T-helper 2 cell treated with Interferon-gamma antibody and Interleukin-4, amounts not matched to agents 100 ng/mL and 5 ng/mL, for 36 hours (primary cell): ENCODE measurements at regions not wholly inside any gene's neighbourhood (a gene's known extent, or its start where the extent isn't known, plus 50 kb on each side); places are given as distances from the start of the nearest gene placed in this dataset.

ENCODE experiments used
- intact Hi-C: fragments of 100-400 bp; cut with micrococcal nuclease; formaldehyde crosslinking; loops from one replicate; pipeline ENCODE4 v1.15.1; 2023

DNA sequence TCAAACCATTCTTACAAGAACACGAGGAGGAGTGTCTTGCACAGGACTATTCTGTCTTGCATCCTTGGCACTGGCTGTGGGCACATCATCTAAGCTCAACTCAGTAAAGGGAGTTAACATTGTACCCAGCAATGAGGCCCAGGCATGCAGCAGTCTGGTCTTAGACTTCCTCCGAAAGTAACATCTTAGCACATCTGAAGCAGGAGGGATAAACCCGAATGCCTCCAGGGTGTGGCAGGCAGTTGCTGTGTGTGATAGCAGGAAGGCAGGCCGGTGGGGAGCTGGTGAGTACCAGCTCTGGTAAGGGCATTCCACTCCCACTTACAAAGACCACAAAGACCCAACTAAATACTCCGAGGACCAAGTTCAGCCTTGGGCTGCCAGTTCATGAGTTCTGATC is 206.3 kb downstream of the TSN start:
- intact Hi-C loops, result no loop called here

GRCh38 chr2:121965661-121966060 is 210.2 kb downstream of the TSN start:
- intact Hi-C loops, result no loop called here

GRCh38 chr2:121966663-121967062 is 211.2 kb downstream of the TSN start:
- intact Hi-C loops, result no loop called here

DNA sequence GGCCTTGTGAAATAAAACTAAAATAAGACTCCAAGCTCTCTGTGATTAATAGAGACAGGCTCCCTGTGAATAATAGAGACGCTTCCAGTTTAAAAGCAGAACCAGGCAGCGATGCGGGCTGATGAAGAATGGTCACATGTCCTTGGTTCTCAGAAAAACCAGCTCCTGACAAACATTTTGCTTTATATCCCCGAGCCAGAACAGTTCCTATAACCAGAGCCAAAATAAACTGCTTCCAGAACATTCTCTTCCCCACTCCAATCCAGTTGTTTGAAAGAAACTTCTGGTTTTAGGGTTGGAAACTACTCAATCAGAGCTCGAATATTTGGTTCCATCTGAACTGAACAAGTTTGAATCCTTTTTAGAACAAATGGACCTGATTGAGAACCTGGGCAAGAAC is 213.7 kb downstream of the TSN start:
- intact Hi-C loops, result no loop called here

DNA sequence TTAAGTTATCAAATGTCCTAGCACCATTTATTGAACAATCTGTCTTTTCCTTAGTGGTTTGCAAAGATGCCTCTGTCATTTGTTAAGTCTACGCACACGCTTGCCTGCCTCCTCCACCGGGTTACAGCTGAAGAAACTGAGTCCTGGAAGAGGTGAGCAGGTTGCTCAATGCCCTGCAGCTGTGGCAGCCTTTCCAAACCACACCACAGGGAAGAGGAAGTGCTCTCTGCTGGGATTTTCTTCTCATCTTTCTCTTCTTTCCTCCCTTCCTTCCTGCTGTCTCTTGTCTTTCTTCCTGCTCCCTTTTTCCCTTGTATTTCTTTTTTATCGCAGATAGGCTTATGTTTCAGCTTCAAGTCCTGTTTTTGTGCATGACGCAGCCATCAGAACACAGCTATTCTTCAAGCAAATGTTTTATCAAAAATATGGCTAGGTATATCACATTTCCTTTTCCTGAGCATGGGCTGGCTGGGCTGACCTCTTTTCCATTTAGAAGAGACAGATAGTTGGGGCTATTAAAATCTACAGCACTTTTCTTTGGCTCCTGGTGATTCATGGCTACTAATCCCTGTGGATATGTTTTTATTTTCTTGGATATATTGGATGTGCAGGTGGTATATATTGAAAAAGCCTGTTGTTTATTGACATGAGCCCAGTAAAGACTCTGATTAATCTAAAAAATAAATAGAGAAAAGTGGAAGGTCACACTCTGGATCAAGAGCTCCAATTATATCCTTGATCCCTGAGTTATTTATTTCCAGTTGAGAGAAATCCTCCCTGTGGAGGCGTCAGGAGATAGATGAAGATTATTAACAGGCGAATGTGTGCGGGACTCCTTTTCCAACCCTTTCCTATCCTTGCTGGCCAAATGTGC is 214.6 kb downstream of the TSN start:
- intact Hi-C loops, result no loop called here

GRCh38 chr2:121972203-121972602 is 216.8 kb downstream of the TSN start:
- intact Hi-C loops, result no loop called here

DNA sequence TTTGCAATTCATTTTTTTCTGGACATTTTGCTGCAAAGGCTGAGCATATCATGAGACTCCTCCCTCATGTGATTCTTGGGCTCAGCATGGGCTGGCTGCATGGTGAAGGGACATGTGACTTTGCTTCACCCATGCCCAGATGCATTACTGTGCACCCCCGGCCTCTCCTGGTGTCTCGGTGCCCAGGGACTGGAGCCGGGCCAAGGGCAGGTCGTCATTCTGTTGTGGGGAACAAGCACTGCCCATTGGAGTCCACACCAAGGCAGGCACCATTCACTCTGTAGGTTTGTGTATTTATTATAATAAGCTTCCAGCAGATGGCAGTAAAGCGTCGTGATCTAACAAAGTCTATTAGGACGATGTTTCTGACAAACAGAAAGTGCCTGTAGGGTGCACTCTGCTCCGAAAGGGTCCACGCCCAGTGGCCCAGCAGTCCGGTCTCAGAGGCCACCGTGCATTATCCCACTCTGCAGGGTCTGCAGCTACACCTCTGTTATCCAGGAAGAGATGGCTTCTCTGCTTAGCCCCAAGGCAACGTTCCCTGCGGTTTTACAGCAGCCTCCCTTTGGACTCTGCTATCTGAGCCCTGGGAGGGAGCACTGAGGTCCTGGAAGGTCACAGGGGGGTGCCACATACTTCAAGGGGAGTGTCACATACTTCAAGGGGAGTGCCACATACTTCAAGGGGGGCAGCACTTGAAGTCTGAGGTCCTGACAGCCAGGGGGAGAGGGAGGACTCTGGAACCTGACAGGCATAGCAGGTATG is 219.6 kb downstream of the TSN start:
- intact Hi-C loops, result loop anchor here (5.0 kb wide), 1 partner anchor 443 kb away; the partner anchor contains the start of gene RNU4ATAC

DNA sequence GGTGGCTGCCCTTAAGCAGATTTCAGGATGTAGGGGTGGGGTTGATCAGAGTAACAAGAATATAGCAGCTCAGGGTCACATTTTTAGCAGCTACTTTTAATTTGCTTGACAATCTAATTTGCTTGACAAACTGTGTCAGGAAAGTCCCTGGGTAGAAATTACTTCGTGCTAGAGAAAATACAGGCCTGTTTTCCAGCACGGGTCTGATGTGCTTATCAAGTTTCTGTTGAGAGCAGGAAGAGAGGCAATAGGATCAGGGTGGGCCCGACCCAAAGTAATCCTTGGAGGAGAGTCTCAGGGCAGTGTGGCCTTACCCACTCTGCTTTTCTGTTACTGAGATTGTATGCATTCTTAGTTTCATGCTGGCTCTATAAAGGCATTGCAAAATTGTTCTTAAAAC is 221.5 kb downstream of the TSN start:
- intact Hi-C loops, result loop anchor here (5.0 kb wide), 1 partner anchor 445 kb away; the partner anchor contains the start of gene RNU4ATAC

DNA sequence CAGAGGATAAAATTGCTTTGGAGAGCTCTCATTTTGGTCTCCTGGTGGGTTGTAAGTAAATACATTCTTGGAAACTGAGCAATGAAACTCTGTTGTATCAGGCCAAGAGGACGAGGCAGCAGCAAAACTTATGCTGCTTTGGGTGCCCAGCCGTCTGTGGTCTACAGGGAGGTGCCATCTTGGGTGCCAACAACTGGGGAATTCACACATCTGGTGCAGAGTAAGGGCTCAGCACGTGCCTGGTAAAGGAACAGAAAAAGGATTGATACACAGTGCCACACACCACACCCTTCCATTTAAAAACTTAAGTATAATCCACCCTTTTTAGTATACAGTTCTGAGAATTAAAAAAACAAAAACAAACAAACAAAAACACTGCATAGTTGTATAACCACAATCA is 221.9 kb downstream of the TSN start:
- intact Hi-C loops, result loop anchor here (5.0 kb wide), 1 partner anchor 445 kb away; the partner anchor contains the start of gene RNU4ATAC

GRCh38 chr2:121992700-121993099 is 237.2 kb downstream of the TSN start:
- intact Hi-C loops, result no loop called here

DNA sequence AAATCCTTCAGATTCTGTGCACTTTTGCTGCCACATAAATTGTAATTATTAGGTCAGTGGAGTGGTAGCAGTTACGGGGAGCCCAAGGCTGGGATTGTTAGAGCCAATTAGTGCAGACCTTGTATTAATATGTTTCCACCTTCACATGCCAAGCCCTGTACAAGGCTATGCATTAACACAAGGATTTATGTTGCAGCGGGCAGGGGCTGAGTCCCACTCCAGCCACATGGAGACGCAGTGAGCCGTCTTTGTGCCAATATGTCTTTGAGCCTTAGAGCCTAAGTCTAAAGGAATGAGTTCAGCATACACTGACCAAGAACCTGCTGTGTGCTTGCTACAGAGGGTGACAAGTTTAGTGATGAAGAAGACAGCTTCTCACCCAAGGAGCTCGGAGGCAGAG is 238.2 kb downstream of the TSN start:
- intact Hi-C loops, result no loop called here

DNA sequence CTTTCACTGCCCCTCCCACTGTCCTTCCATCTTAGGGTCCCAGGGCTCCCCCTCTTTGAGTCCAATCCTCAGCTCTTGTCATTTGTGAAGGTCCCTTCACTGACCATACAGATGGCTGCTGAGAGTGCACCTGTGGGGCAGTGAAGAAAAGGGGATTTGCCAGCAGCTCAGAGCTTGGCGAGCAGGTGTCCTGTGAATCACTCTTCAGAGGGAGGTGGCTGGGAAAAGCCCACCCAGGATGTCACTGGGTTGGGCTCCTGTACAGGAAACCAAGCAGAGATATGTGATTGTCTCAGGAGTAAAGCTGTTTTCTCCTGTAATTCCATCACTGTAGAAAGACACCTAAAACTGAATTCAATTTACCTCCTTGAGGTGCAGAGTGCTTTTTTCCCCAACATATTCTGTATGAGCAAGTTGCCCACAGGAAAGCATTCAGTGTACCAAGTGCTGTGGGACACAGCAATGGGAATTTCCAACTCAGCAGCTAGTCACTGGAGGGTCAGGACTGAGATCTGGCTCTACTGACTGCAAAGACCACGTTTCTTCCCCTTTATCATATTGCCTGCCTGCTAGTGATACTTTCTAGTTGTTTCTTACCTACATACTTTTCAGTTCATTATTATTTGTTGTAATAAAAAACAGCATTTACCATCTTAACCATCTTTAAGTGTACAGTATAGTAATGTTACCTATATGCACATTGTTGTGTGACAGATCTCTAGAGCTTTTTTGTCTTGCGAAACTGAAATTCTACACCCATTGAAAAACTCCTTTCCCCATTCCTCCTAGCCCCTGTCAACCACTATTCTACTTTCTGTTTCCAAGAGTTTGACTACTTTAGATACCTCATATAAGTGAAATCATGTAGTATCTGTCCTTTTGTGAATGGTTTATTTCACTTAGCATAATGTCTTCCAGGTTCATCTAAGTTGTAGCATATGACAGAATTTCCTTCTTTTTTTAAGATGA is 239.1 kb downstream of the TSN start:
- intact Hi-C loops, result no loop called here

GRCh38 chr2:121998751-121999150 is 243.3 kb downstream of the TSN start:
- intact Hi-C loops, result no loop called here

DNA sequence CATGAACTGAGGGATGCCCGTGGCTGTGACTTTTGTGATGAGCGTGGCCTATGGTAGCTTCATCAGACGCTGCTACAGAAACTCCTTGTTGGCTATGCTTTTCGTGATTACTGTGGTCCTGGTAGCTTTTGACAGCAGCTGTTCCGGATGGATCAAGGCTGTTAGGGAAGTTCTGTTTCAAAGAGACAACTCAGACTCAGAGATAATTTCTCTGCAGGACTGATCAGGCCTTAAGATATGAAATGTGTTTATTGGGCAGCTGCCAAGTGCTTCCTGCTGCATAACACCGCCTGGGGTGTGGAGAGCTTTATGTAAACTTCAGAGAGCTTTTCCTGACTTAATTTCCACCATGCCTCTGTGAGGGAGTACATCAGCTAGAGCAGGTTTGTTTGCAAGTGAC is 243.8 kb downstream of the TSN start:
- intact Hi-C loops, result no loop called here

GRCh38 chr2:122000556-122001340 is 245.3 kb downstream of the TSN start:
- intact Hi-C loops, result no loop called here

DNA sequence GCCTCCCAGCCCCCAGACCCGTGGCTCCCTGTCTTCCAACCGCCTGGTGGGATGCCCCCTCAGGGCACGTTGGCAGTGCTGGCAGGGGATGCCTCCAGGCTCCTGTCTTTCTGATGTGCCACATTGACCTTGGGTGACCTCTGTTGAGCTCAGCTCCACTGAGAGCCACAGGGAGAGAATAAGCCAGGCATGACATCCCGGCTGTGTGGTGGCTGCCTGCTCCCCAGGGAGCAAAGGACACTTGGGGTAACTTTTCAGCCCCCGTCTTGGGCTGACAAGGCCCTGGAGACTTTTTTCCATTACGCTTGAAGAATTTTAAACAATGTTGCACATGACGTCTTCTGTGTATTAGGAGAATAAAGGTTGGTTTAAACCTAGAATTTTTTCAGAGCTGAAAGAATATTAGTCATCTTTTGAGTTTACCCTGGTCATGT is 246.0 kb downstream of the TSN start:
- intact Hi-C loops, result no loop called here

GRCh38 chr2:122003196-122003940 is 247.9 kb downstream of the TSN start:
- intact Hi-C loops, result no loop called here

- intact Hi-C loops, result no loop called here
Observed at GRCh38 chr2:122007126-122007525, 251.7 kb downstream of the TSN start.

GRCh38 chr2:122007577-122007976 is 252.1 kb downstream of the TSN start:
- intact Hi-C loops, result no loop called here

DNA sequence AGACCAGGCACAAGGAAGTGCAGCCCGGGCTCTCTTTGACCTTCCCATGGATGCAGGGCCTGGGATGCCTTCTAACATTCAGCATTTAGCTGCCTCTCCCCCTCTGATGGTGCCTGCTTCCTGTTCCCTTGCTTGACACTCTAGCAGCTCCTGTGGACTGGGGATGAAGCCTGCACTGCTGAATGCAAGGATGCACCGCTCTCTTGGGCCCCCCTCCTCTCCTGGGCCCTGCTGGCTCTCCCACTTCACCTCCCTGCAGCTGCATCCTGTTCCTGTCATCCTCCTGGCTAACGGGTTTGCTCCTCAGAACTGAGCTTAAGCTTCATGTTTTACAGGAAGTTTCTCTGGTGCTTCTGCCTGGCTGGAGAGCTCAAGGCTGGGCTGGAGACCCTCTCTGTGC is 254.1 kb downstream of the TSN start:
- intact Hi-C loops, result no loop called here
